Stomach smooth muscle (tissue), 2 donors: ENCODE measurements at regions not wholly inside any gene's neighbourhood (a gene's known extent, or its start where the extent isn't known, plus 50 kb on each side); places are given as distances from the start of the nearest gene placed in this dataset.

Source experiments
- H3K27ac ChIP-seq: one replicate; pipeline ENCODE4 v1.7.0; 2013; ENCODE audit warnings: mild to moderate bottlenecking, low read length, inconsistent platforms
- H3K27me3 ChIP-seq, 2 donors: one replicate each; pipeline ENCODE4 v1.7.0; 2013; ENCODE audit warnings: low read length in 2 of 2; ENCODE audit not compliant: insufficient read depth in 2 of 2, control insufficient read depth in 1 of 2
- H3K36me3 ChIP-seq, 2 donors: one replicate each; pipeline ENCODE4 v1.7.0; 2013; ENCODE audit warnings: low read length in 2 of 2; ENCODE audit not compliant: control insufficient read depth in 2 of 2, insufficient read depth in 2 of 2
- H3K4me1 ChIP-seq: one replicate; pipeline ENCODE4 v1.7.0; 2013; ENCODE audit warnings: low read length; ENCODE audit not compliant: control insufficient read depth, insufficient read depth
- H3K4me3 ChIP-seq, 2 donors: one replicate each; pipeline ENCODE4 v1.7.0; 2013; ENCODE audit warnings: low read length in 2 of 2
- H3K9ac ChIP-seq, 2 donors: one replicate each; pipeline ENCODE4 v1.7.0; 2013; ENCODE audit warnings: low read length in 2 of 2, mild to moderate bottlenecking in 1 of 2
- H3K9me3 ChIP-seq, 2 donors: one replicate each; pipeline ENCODE4 v1.7.0; 2013; ENCODE audit warnings: low read length in 2 of 2; ENCODE audit not compliant: control insufficient read depth in 2 of 2
- donor health status: healthy.
- donor health status: Pancreatic carcinoma.

DNA sequence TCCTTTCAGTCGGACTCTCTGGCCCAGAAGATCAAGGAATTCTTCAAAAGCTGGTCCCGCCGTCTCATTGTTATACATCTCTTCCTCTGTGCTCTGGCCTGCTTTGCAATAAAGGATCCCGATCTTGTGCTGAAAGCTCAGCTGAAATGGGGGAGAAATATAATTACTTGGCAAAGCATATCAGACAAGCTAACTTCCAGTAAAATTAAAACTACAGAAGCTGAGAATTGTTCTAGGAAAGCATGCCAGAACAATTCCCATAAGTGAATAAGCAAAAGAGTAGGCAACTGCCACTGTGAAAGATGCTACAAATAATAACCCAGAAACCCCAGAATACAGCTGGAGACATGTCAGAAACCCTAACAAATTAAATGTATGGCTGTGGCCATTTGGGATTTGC lies 146.1 kb downstream of the SIPA1L2 start:
- H3K9me3 ChIP-seq = no peaks in the 10 kb centered on the region
- no peaks in the 10 kb centered on the region for H3K27me3 ChIP-seq
- peaks cover 31 to 35% of the 10 kb centered on the region in 2 donors for H3K36me3 ChIP-seq
- H3K4me1 ChIP-seq = peaks cover 4% of the 10 kb centered on the region
- H3K4me3 ChIP-seq = no peak overlapping the region
- H3K9ac ChIP-seq = no peak overlapping the region
- H3K27ac ChIP-seq = no peak overlapping the region

GRCh38 chr1:232481091-232481490 lies 148.8 kb downstream of the SIPA1L2 start:
- Histone ChIP-seq H3K36me3 (peaks cover 26 to 35% of the 10 kb centered on the region in 2 donors), H3K4me3 (no peak overlapping the region), H3K27ac (no peak overlapping the region), H3K9ac (no peak overlapping the region), H3K4me1 (peaks cover under 1% of the 10 kb centered on the region), H3K9me3 (no peaks in the 10 kb centered on the region), H3K27me3 (no peaks in the 10 kb centered on the region)

DNA sequence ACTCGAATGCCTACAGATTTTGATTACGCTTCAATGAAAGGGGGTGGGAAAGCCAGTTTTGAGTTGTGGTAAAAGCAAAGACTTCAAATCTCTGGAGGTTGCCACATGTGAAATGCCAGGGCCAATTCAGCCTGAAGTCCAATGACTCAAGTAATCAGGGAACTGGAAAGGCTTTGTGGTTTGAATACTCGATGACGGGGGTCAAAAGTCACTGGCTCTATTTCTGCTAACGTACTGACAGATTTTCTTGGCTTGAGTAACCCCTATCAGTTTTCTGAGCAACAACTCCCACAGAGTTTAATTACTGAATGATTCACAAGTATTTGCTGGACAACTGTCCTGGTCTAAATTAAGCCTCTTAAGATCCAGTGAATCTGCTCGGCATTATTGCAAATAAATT lies 152.2 kb downstream of the SIPA1L2 start:
- Histone ChIP-seq H3K4me1 (no peaks in the 10 kb centered on the region), H3K36me3 (peaks cover 8 to 18% of the 10 kb centered on the region in 2 donors), H3K27me3 (no peaks in the 10 kb centered on the region), H3K4me3 (no peak overlapping the region), H3K9me3 (no peaks in the 10 kb centered on the region), H3K27ac (no peak overlapping the region), H3K9ac (no peak overlapping the region)

GRCh38 chr1:232476538-232476950 lies 153.4 kb downstream of the SIPA1L2 start:
- Histone ChIP-seq H3K36me3 (peaks cover 4 to 14% of the 10 kb centered on the region in 2 donors), H3K27me3 (no peaks in the 10 kb centered on the region), H3K9me3 (no peaks in the 10 kb centered on the region), H3K9ac (no peak overlapping the region), H3K27ac (no peak overlapping the region), H3K4me1 (no peaks in the 10 kb centered on the region), H3K4me3 (no peak overlapping the region)

- Histone ChIP-seq H3K9me3 (no peaks in the 10 kb centered on the region), H3K4me1 (no peaks in the 10 kb centered on the region), H3K4me3 (no peak overlapping the region), H3K27ac (no peak overlapping the region), H3K27me3 (no peaks in the 10 kb centered on the region), H3K9ac (no peak overlapping the region), H3K36me3 (peaks cover 14 to 17% of the 10 kb centered on the region in 2 donors)
Measured at GRCh38 chr1:232474826-232475225, 155.1 kb downstream of the SIPA1L2 start.

DNA sequence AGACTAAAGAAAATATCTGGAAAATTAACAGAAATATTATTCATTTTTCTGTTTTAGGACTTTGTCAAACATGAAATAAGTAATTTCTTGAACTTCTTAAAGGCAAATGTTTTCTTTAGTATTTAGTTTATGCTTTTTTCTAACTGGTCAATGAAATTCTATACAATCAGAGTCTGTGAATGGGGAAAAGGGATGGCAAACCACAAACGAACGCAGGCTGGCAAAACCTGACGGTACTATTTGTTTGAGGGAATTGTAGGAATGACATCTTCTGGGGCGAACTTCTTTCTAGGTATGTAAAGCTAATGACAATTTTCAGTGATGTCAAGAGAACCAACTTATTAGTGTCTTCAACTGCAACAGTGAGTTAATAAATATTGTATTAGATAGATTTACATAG lies 156.0 kb downstream of the SIPA1L2 start:
- H3K4me1 ChIP-seq = no peaks in the 10 kb centered on the region
- no peak overlapping the region for H3K4me3 ChIP-seq
- no peaks in the 10 kb centered on the region for H3K9me3 ChIP-seq
- H3K27ac ChIP-seq = no peak overlapping the region
- peaks cover 11 to 12% of the 10 kb centered on the region in 2 donors for H3K36me3 ChIP-seq
- H3K27me3 ChIP-seq = no peaks in the 10 kb centered on the region
- H3K9ac ChIP-seq = no peak overlapping the region

DNA sequence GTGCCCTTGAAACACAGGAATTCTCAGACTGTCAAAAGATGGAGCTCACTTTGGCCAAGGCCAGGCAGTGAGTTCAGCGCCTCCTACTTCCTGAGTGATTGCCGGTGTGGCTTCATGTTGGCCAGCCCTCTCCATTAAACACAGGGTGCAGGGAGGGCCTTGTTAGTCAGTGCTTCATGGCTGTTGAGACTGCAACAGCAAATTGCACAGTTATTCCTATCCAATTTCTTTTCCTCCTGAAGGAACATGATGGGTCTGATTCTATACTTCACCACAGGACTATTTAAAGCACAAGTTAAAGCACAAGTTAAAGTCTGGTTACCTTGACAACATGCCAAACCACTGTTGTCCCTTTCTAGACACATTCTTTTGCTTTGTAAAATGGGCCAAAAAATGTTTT lies 156.6 kb downstream of the SIPA1L2 start:
- H3K27ac ChIP-seq = no peak overlapping the region
- H3K4me1 ChIP-seq = no peaks in the 10 kb centered on the region
- H3K27me3 ChIP-seq = no peaks in the 10 kb centered on the region
- no peaks in the 10 kb centered on the region for H3K9me3 ChIP-seq
- H3K36me3 ChIP-seq = peaks cover 12 to 16% of the 10 kb centered on the region in 2 donors
- H3K4me3 ChIP-seq = no peak overlapping the region
- H3K9ac ChIP-seq = no peak overlapping the region

- no peak overlapping the region for H3K27ac ChIP-seq
Measured at GRCh38 chr1:232472485-232473041, 157.4 kb downstream of the SIPA1L2 start.

GRCh38 chr1:232471250-232471649 lies 158.7 kb downstream of the SIPA1L2 start:
- Histone ChIP-seq H3K27ac (no peak overlapping the region), H3K4me3 (no peak overlapping the region), H3K9me3 (no peaks in the 10 kb centered on the region), H3K27me3 (no peaks in the 10 kb centered on the region), H3K9ac (no peak overlapping the region), H3K36me3 (peaks cover 20 to 28% of the 10 kb centered on the region in 2 donors), H3K4me1 (no peaks in the 10 kb centered on the region)

More at GRCh38 chr1:232472485-232473041, 157.4 kb downstream of the SIPA1L2 start:
- Histone ChIP-seq H3K9ac (no peak overlapping the region), H3K9me3 (no peaks in the 10 kb centered on the region), H3K4me3 (no peak overlapping the region), H3K27me3 (no peaks in the 10 kb centered on the region), H3K36me3 (peaks cover 14 to 20% of the 10 kb centered on the region in 2 donors), H3K4me1 (no peaks in the 10 kb centered on the region)

GRCh38 chr1:232470711-232471110 lies 159.2 kb downstream of the SIPA1L2 start:
- H3K27me3 ChIP-seq = no peaks in the 10 kb centered on the region
- H3K9ac ChIP-seq = no peak overlapping the region
- peaks cover 24 to 33% of the 10 kb centered on the region in 2 donors for H3K36me3 ChIP-seq
- no peaks in the 10 kb centered on the region for H3K9me3 ChIP-seq
- no peak overlapping the region for H3K4me3 ChIP-seq
- no peaks in the 10 kb centered on the region for H3K4me1 ChIP-seq
- H3K27ac ChIP-seq = no peak overlapping the region

DNA sequence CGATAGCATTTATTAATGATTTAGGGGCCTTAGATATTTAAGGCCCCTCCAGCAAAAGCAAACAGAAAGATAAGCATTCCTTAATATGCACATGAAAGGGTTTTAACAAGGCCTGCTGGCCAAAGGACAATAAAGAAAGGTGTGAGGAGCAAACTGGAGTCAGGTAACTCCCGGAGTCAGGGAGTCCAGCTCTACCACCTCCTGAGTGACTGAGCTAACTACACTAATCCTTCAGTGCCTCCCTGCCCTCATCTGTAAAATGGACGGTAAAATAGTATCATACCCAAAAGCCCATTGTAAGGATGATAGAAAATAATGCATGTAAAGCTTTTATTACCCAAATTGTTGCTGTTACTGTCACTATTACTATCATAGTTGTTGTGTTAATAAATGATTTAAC lies 161.7 kb downstream of the SIPA1L2 start:
- H3K9ac ChIP-seq = no peak overlapping the region
- H3K36me3 ChIP-seq = peaks cover 32 to 41% of the 10 kb centered on the region in 2 donors
- H3K4me1 ChIP-seq = no peaks in the 10 kb centered on the region
- no peaks in the 10 kb centered on the region for H3K27me3 ChIP-seq
- H3K4me3 ChIP-seq = no peak overlapping the region
- H3K27ac ChIP-seq = no peak overlapping the region
- no peaks in the 10 kb centered on the region for H3K9me3 ChIP-seq
